ENCODE measurements at regions not wholly inside any gene's neighbourhood (a gene's known extent, or its start where the extent isn't known, plus 50 kb on each side); places are given as distances from the start of the nearest gene placed in this dataset.

GRCh38 chr6:149249370-149250357 is 67.8 kb upstream of the TAB2 start:
- H3K27ac ChIP-seq: no peak overlapping the region
- TF ChIP-seq, protein P1, sequence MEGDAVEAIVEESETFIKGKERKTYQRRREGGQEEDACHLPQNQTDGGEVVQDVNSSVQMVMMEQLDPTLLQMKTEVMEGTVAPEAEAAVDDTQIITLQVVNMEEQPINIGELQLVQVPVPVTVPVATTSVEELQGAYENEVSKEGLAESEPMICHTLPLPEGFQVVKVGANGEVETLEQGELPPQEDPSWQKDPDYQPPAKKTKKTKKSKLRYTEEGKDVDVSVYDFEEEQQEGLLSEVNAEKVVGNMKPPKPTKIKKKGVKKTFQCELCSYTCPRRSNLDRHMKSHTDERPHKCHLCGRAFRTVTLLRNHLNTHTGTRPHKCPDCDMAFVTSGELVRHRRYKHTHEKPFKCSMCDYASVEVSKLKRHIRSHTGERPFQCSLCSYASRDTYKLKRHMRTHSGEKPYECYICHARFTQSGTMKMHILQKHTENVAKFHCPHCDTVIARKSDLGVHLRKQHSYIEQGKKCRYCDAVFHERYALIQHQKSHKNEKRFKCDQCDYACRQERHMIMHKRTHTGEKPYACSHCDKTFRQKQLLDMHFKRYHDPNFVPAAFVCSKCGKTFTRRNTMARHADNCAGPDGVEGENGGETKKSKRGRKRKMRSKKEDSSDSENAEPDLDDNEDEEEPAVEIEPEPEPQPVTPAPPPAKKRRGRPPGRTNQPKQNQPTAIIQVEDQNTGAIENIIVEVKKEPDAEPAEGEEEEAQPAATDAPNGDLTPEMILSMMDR (IDR thresholded peaks at IDR 0.05): no peak
- TF ChIP-seq ZFX (IDR thresholded peaks at IDR 0.05; ENCODE audit: borderline replicate concordance): no peak

GRCh38 chr6:149250951-149251350 is 66.6 kb upstream of the TAB2 start:
- no peak overlapping the region for H3K27ac ChIP-seq
- TF ChIP-seq ZFX (IDR thresholded peaks at IDR 0.05; ENCODE audit: borderline replicate concordance): no peak
- TF ChIP-seq, protein P1 (IDR thresholded peaks at IDR 0.05): no peak

DNA sequence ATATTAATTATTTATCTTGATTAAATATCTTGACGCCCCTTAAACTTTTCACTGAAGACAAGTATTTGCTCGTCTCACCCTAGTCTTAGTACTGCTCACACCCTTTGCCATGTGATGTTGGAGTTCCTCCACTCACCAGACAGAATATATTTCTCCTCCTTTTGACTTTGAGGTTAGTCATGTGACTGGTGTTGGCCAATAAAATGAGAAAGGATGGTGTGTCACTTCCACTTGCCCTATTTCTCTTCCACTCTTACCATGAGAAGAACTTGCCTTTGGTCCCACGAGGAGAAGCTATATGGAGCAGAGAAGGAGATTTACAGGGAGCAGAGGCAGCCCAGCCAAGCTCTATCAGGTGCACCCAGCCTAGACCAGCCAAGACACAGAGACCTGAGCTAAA is 64.9 kb upstream of the TAB2 start:
- no peak overlapping the region for H3K27ac ChIP-seq
- no peak for TF ChIP-seq ZFX (IDR thresholded peaks at IDR 0.05; ENCODE audit: borderline replicate concordance)
- TF ChIP-seq, protein P1 (IDR thresholded peaks at IDR 0.05): no peak

DNA sequence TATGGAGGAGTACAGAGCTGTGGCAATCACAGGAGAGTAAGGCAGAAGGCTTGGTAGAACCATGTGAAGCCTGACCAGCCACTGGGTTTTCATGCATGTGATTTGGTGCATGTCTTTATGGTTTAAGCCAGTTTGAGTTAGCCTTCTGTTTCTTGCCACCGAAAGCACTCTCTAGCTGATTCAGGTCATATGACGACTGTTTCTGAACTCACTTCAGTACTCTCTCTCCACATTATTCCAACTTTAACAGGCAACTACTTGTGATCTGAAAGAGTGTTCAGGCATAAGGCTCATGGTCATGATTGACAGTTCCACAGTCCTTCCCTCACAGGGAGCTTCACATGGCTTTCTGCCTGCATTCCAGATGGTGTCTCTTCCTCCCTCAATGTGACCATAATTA is 63.3 kb upstream of the TAB2 start:
- no peak overlapping the region for H3K27ac ChIP-seq
- TF ChIP-seq, protein P1 (IDR thresholded peaks at IDR 0.05): no peak
- TF ChIP-seq ZFX (IDR thresholded peaks at IDR 0.05; ENCODE audit: borderline replicate concordance): no peak

- no peak overlapping the region for H3K27ac ChIP-seq
- TF ChIP-seq, protein P1 (IDR thresholded peaks at IDR 0.05): no peak
- no peak for TF ChIP-seq ZFX (IDR thresholded peaks at IDR 0.05; ENCODE audit: borderline replicate concordance)
Observed at GRCh38 chr6:149259753-149260152, 57.8 kb upstream of the TAB2 start.

DNA sequence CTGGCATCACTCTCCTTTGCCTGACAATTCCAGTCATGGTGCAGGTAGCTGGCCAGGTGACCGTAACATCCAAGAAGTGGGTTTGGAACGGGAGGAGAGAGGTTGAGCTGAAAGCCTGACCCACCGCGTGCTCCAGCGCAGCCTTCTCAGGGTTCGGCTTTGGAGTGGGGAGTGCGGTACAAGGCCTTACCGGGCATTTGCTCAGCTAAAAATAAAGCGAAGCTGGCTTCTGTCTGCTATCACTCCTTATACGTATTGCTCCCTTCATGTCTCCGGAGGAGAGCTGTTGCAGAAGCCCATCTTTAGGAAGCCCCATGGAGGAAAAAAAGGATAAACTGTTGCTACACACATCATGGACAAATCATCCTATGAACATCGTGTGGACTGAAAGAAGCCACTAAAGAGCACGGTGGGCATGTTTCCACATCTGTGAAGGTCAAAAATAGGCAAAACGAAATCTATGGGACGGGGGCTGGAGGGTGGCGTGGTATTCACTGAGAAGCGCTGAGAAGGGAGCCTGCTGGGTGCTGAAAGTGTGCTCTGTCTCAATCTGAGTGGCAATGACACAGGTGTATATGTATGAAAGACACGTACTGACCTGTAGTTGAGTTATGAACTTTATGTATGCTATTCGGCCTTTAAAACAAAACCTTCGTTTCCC is 57.2 kb upstream of the TAB2 start:
- TF ChIP-seq, protein P1 (IDR thresholded peaks at IDR 0.05): no peak
- TF ChIP-seq ZFX (IDR thresholded peaks at IDR 0.05; ENCODE audit: borderline replicate concordance): no peak
- no peak overlapping the region for H3K27ac ChIP-seq
